Uterus (tissue), 3 donors: ENCODE measurements at regions not wholly inside any gene's neighbourhood (a gene's known extent, or its start where the extent isn't known, plus 50 kb on each side); places are given as distances from the start of the nearest gene placed in this dataset.
"Not testable (repeated sequence)": the region's sequence is repeated elsewhere in the genome, so short reads cannot be mapped to it uniquely, and the experiment has no call there.

ENCODE experiments used
- DNase-seq, 2 donors: peaks; one replicate each; pipeline ENCODE4 v3.0.0-alpha.2; 2019 to 2020
- H3K27ac ChIP-seq, 2 donors: fragments of 200-600 bp; sonication (generic); 1 replicate in 1 of 2; 2 replicates in 1 of 2; pipeline ENCODE4 v1.5.1; 2016 to 2018
- H3K27me3 ChIP-seq, 2 donors: fragments of 200-600 bp; sonication (generic); one replicate each; pipeline ENCODE4 v1.5.1; 2018 to 2019; ENCODE audit warnings: control low read depth in 1 of 2
- H3K36me3 ChIP-seq, 2 donors: fragments of 200-600 bp; sonication (generic); one replicate each; pipeline ENCODE4 v1.5.1; 2019; ENCODE audit warnings: control low read depth in 1 of 2
- H3K4me1 ChIP-seq, 2 donors: fragments of 200-600 bp; sonication (generic); one replicate each; pipeline ENCODE4 v1.5.1; 2018 to 2019; ENCODE audit warnings: control low read depth in 1 of 2
- H3K4me3 ChIP-seq, 2 donors: fragments of 200-600 bp; sonication (generic); 1 replicate in 1 of 2; 2 replicates in 1 of 2; pipeline ENCODE4 v1.5.1; 2018 to 2019; ENCODE audit warnings: mild to moderate bottlenecking in 1 of 2
- H3K9me3 ChIP-seq, 2 donors: fragments of 200-600 bp; sonication (generic); one replicate each; pipeline ENCODE4 v1.5.1; 2019; ENCODE audit warnings: control low read depth in 1 of 2
- POLR2A ChIP-seq, 2 donors: fragments of 450-650 bp; IDR thresholded peaks; one replicate each; pipeline ENCODE4 v1.6.1; 2016; ENCODE audit warnings: antibody characterized with exemption in 2 of 2, mild to moderate bottlenecking in 1 of 2, moderate library complexity in 1 of 2
- intact Hi-C: fragments of 100-400 bp; cut with DNase I; formaldehyde crosslinking; loops from one replicate; pipeline ENCODE4 v1.15.1; 2023; ENCODE audit warnings: low total_unique reads
- TF ChIP-seq, protein P1 (sequence below), 4 experiments: fragments of 200-600 bp in 2 of 4; fragments of 450-650 bp in 2 of 4; sonication (generic) in 2 of 4; IDR thresholded peaks; one replicate each; pipeline ENCODE4 v1.5.1; 2016 to 2019; ENCODE audit warnings: antibody characterized with exemption in 4 of 4, mild to moderate bottlenecking in 2 of 4, moderate library complexity in 1 of 4
- donor health status: DM: yes; HTN: yes; CAD: no.

DNA sequence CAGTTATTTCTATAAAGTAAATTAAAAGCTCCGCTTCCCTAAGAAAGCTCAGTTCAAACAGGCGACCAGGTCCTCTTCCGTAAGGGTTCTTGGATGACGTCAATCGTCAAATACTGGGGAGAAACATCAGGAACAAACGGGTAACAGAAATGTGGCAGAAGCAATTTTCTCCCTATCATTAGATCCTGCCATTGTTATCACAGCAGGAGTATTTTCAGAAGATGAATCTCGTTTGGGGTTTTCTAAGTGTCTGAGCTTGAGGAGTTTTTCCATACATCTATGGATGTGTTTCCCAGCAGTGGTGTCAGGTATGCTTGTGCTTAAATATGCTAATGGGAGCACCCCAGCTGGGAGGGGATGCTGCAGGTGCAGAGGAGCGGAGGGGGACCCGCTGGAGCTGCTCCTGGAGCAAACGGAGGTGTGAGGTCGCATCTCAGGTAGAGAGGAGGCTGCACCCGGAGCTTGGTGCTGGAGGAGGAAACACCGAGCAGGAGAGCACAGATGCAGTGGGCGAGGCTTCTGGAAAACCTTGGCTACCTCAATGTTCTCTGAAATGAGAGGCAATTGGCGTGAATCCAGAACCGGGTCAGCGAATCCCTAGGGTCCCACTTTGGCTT lies 795.5 kb downstream of the AACS start:
- no peaks in the 10 kb centered on the region for H3K36me3 ChIP-seq
- H3K9me3 ChIP-seq: no peaks in the 10 kb centered on the region
- H3K27me3 ChIP-seq: no peaks in the 10 kb centered on the region
- H3K4me1 ChIP-seq: no peaks in the 10 kb centered on the region
- no peak overlapping the region for H3K4me3 ChIP-seq
- TF ChIP-seq, protein P1, sequence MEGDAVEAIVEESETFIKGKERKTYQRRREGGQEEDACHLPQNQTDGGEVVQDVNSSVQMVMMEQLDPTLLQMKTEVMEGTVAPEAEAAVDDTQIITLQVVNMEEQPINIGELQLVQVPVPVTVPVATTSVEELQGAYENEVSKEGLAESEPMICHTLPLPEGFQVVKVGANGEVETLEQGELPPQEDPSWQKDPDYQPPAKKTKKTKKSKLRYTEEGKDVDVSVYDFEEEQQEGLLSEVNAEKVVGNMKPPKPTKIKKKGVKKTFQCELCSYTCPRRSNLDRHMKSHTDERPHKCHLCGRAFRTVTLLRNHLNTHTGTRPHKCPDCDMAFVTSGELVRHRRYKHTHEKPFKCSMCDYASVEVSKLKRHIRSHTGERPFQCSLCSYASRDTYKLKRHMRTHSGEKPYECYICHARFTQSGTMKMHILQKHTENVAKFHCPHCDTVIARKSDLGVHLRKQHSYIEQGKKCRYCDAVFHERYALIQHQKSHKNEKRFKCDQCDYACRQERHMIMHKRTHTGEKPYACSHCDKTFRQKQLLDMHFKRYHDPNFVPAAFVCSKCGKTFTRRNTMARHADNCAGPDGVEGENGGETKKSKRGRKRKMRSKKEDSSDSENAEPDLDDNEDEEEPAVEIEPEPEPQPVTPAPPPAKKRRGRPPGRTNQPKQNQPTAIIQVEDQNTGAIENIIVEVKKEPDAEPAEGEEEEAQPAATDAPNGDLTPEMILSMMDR (IDR thresholded peaks at IDR 0.05): no peak
- TF ChIP-seq POLR2A (IDR thresholded peaks at IDR 0.05): no peak
- DNase-seq: no peak
- intact Hi-C loops: no loop called here
- H3K27ac ChIP-seq: no peak overlapping the region

GRCh38 chr12:125861299-125862281 lies 796.4 kb downstream of the AACS start:
- Histone ChIP-seq H3K27ac (no peak overlapping the region), H3K36me3 (no peaks in the 10 kb centered on the region), H3K4me1 (no peaks in the 10 kb centered on the region), H3K9me3 (no peaks in the 10 kb centered on the region), H3K4me3 (no peak overlapping the region), H3K27me3 (no peaks in the 10 kb centered on the region)
- intact Hi-C loops: no loop called here
- DNase-seq: peak in 1 of 2 donors; percentile 13
- TF ChIP-seq POLR2A (IDR thresholded peaks at IDR 0.05): no peak
- TF ChIP-seq, protein P1 (IDR thresholded peaks at IDR 0.05): no peak

DNA sequence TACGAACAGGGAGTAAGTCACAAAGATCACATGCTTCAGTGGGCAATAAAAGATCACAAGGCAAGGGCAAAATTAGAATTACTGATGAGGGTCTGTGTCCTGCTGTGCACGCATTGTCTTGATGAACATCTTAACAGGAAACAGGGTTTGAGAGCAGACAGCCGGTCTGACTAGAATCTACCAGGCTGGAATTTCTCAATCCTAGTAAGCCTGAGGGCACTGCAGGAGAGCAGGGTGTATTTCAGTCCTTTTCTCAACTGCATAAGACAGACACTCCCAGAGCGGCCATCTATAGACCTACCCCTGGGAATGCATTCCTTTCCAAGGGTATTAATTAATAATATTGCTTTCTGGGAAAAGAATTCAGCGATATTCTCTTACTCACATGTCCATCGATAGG lies 800.0 kb downstream of the AACS start:
- H3K9me3 ChIP-seq, H3K4me3 ChIP-seq, DNase-seq, H3K36me3 ChIP-seq, H3K4me1 ChIP-seq, intact Hi-C loops, H3K27me3 ChIP-seq, H3K27ac ChIP-seq: not testable (repeated sequence)

- Histone ChIP-seq H3K27me3 (no peaks in the 10 kb centered on the region), H3K4me1 (no peaks in the 10 kb centered on the region), H3K36me3 (no peaks in the 10 kb centered on the region), H3K4me3 (no peak overlapping the region), H3K9me3 (no peaks in the 10 kb centered on the region), H3K27ac (no peak overlapping the region)
- TF ChIP-seq, protein P1 (IDR thresholded peaks at IDR 0.05): no peak
- no peak for TF ChIP-seq POLR2A (IDR thresholded peaks at IDR 0.05)
- intact Hi-C loops: no loop called here
- no peak for DNase-seq
These were observed 806.8 kb downstream of the AACS start for GRCh38 chr12:125871811-125872594.

- Histone ChIP-seq H3K4me1 (no peaks in the 10 kb centered on the region), H3K36me3 (no peaks in the 10 kb centered on the region), H3K27me3 (no peaks in the 10 kb centered on the region), H3K27ac (no peak overlapping the region), H3K4me3 (no peak overlapping the region), H3K9me3 (no peaks in the 10 kb centered on the region)
- intact Hi-C loops: no loop called here
- TF ChIP-seq, protein P1 (IDR thresholded peaks at IDR 0.05): no peak
- no peak for TF ChIP-seq POLR2A (IDR thresholded peaks at IDR 0.05)
- no peak for DNase-seq
These were observed 807.8 kb downstream of the AACS start for GRCh38 chr12:125873016-125873415.
